SK-N-SH treated with all-trans-retinoic acid at 6 μM for 48 hours (cell line): ENCODE measurements at regions not wholly inside any gene's neighbourhood (a gene's known extent, or its start where the extent isn't known, plus 50 kb on each side); places are given as distances from the start of the nearest gene placed in this dataset.

Experiments used
- CREB5 ChIP-seq: fragments of 250-450 bp; sonication (Bioruptor Pico); IDR thresholded peaks from 2 replicates; pipeline ENCODE4 v1.5.1; 2020; ENCODE audit warnings: low read depth, mild to moderate bottlenecking, moderate library complexity
- CSRNP3 ChIP-seq: fragments of 250-450 bp; sonication (Bioruptor Pico); IDR thresholded peaks from 2 replicates; pipeline ENCODE4 v1.5.1; 2021; ENCODE audit warnings: mild to moderate bottlenecking, moderate library complexity
- ESRRG ChIP-seq: fragments of 250-450 bp; sonication (Bioruptor Pico); IDR thresholded peaks from 2 replicates; pipeline ENCODE4 v1.6.1; 2021; ENCODE audit warnings: mild to moderate bottlenecking
- OSR1 ChIP-seq: fragments of 250-450 bp; sonication (Bioruptor Pico); IDR thresholded peaks from 2 replicates; pipeline ENCODE4 v1.8.0; 2022; ENCODE audit warnings: moderate library complexity, mild to moderate bottlenecking, inconsistent platforms
- PPARA ChIP-seq: fragments of 250-450 bp; sonication (Bioruptor Pico); IDR thresholded peaks from 2 replicates; pipeline ENCODE4 v1.5.0; 2020; ENCODE audit warnings: mild to moderate bottlenecking, borderline replicate concordance
- RARB ChIP-seq: fragments of 250-450 bp; sonication (Bioruptor Pico); IDR thresholded peaks from 2 replicates; pipeline ENCODE4 v1.8.0; 2021; ENCODE audit warnings: mild to moderate bottlenecking, moderate library complexity
- TSHZ2 ChIP-seq: fragments of 250-450 bp; sonication (Bioruptor Pico); IDR thresholded peaks from 2 replicates; pipeline ENCODE4 v1.5.0; 2020; ENCODE audit warnings: mild to moderate bottlenecking, moderate library complexity
- ZC3H10 ChIP-seq: fragments of 250-450 bp; sonication (Bioruptor Pico); IDR thresholded peaks from 2 replicates; pipeline ENCODE4 v1.5.1; 2021; ENCODE audit warnings: mild to moderate bottlenecking, moderate library complexity
- ZFP3 ChIP-seq: fragments of 250-450 bp; sonication (Bioruptor Pico); IDR thresholded peaks from 2 replicates; pipeline ENCODE4 v1.5.0; 2020; ENCODE audit warnings: mild to moderate bottlenecking, moderate library complexity
- ZNF8 ChIP-seq: fragments of 450-650 bp; formaldehyde crosslinking; IDR thresholded peaks from 2 replicates; pipeline ENCODE4 v1.5.0; 2020; ENCODE audit warnings: mild to moderate bottlenecking, moderate library complexity

GRCh38 chr10:4736608-4737007 lies 89.4 kb upstream of the AKR1E2 start:
- no peak for TF ChIP-seq CSRNP3
- no peak for TF ChIP-seq ESRRG (CRISPR knock-in tag)
- no peak for TF ChIP-seq ZFP3
- no peak for TF ChIP-seq ZNF8
- no peak for TF ChIP-seq ZC3H10 (CRISPR knock-in tag)
- TF ChIP-seq TSHZ2 = no peak
- no peak for TF ChIP-seq PPARA (CRISPR knock-in tag)
- no peak for TF ChIP-seq RARB (CRISPR knock-in tag)
- TF ChIP-seq OSR1 = no peak
- no peak for TF ChIP-seq CREB5 (CRISPR knock-in tag)
